ENCODE measurements at regions not wholly inside any gene's neighbourhood (a gene's known extent, or its start where the extent isn't known, plus 50 kb on each side); places are given as distances from the start of the nearest gene placed in this dataset.

DNA sequence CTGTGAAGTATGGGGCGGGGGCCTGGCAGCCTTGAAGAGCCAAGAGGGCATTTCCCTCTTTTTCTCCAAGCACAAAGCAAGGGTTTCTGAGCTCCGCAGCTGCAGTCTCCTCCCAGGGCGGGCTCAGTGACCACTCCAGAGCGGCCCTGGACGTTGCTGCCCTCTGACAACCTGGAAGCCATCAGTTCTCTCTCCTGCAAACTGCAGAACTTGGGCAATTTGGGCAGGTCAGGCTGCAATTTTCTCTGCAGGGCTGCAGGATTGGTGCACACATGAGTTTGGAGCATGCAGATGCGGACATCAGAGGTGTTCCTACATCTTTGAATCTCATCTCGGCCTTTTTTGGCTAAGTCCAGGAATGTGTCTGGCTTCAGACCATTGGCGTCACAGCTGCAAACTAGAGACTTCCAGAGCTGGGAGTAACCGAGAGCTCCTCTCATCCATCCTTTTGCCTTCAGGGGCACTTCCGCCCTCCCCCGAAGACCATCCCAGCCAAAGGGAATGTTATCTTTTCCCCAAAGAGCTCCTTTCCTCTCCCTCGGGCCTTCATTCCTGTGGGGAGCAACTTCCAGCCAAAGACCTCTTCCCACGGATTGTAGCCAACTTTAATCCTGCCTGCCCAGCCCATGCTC lies 139.6 kb upstream of the WNT4 start:
- H3K27ac ChIP-seq, result no peak overlapping the region
- H3K27me3 ChIP-seq (replicated peaks; ENCODE audit: insufficient read depth), result no peaks in the 10 kb centered on the region
- peaks cover 4% of the 10 kb centered on the region for H3K9me3 ChIP-seq
- H3K4me1 ChIP-seq (ENCODE audit: control insufficient read depth in 1 of 2, low read depth in 2 of 2), result no peaks in the 10 kb centered on the region
- DNase-seq (ENCODE audit: low spot score) (no peak), ATAC-seq (ENCODE audit: insufficient number of reproducible peaks, low FRiP score, low read depth) (no peak)
- no peaks in the 10 kb centered on the region for H3K36me3 ChIP-seq
- H3K4me3 ChIP-seq, result no peak overlapping the region
- TF ChIP-seq, protein P1, sequence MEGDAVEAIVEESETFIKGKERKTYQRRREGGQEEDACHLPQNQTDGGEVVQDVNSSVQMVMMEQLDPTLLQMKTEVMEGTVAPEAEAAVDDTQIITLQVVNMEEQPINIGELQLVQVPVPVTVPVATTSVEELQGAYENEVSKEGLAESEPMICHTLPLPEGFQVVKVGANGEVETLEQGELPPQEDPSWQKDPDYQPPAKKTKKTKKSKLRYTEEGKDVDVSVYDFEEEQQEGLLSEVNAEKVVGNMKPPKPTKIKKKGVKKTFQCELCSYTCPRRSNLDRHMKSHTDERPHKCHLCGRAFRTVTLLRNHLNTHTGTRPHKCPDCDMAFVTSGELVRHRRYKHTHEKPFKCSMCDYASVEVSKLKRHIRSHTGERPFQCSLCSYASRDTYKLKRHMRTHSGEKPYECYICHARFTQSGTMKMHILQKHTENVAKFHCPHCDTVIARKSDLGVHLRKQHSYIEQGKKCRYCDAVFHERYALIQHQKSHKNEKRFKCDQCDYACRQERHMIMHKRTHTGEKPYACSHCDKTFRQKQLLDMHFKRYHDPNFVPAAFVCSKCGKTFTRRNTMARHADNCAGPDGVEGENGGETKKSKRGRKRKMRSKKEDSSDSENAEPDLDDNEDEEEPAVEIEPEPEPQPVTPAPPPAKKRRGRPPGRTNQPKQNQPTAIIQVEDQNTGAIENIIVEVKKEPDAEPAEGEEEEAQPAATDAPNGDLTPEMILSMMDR (IDR thresholded peaks at IDR 0.05), result no peak

DNA sequence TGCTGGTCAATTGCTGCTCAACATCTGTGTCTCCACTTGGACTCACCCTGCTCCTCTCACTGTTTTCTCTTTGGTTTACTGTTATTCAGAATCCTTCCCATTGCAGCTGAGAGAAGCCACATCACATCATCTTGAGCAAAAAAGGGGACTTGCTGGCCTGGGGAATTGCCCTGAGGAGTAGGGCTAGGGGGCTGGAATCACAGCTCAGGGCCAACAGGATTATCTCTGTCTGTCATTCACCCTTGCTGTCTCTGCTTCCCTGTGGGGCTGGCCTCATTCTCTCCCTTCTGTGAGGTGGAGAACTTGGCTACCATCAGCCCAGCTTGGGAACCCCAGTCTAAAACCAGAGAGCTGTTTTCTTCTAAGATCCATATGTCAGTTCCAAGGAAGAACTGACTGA lies 140.7 kb upstream of the WNT4 start:
- Histone ChIP-seq H3K27ac (no peak overlapping the region), H3K9me3 (peaks cover 4% of the 10 kb centered on the region), H3K27me3 (replicated peaks; ENCODE audit: insufficient read depth) (no peaks in the 10 kb centered on the region), H3K4me3 (no peak overlapping the region), H3K36me3 (no peaks in the 10 kb centered on the region), H3K4me1 (ENCODE audit: control insufficient read depth in 1 of 2, low read depth in 2 of 2) (no peaks in the 10 kb centered on the region)
- TF ChIP-seq, protein P1 (IDR thresholded peaks at IDR 0.05), result no peak
- DNase-seq (ENCODE audit: low spot score) (no peak), ATAC-seq (ENCODE audit: insufficient number of reproducible peaks, low FRiP score, low read depth) (no peak)

DNA sequence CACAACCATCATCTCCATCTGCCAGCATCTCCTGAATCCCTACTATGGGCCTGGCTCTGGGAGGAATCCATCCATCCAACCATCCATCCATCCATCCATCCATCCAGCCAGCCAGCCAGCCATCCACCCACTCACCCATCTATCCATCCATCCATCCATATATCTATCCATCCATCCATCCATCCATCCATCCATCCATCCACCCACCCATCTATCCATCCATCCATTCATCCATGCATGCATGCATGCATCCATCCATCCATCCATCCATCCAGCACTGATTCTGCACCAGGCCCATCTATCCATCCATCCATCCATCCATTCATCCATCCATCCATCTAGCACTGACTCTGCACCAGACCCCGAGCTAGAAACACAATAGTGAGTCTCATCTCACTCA lies 141.3 kb upstream of the WNT4 start:
- H3K36me3 ChIP-seq, result no peaks in the 10 kb centered on the region
- H3K4me1 ChIP-seq (ENCODE audit: control insufficient read depth in 1 of 2, low read depth in 2 of 2), result no peaks in the 10 kb centered on the region
- no peaks in the 10 kb centered on the region for H3K27me3 ChIP-seq (replicated peaks; ENCODE audit: insufficient read depth)
- TF ChIP-seq, protein P1 (IDR thresholded peaks at IDR 0.05), result no peak
- H3K27ac ChIP-seq, result no peak overlapping the region
- ATAC-seq (ENCODE audit: insufficient number of reproducible peaks, low FRiP score, low read depth) (no peak), DNase-seq (ENCODE audit: low spot score) (no peak)
- no peak overlapping the region for H3K4me3 ChIP-seq
- H3K9me3 ChIP-seq, result peaks cover 4% of the 10 kb centered on the region

DNA sequence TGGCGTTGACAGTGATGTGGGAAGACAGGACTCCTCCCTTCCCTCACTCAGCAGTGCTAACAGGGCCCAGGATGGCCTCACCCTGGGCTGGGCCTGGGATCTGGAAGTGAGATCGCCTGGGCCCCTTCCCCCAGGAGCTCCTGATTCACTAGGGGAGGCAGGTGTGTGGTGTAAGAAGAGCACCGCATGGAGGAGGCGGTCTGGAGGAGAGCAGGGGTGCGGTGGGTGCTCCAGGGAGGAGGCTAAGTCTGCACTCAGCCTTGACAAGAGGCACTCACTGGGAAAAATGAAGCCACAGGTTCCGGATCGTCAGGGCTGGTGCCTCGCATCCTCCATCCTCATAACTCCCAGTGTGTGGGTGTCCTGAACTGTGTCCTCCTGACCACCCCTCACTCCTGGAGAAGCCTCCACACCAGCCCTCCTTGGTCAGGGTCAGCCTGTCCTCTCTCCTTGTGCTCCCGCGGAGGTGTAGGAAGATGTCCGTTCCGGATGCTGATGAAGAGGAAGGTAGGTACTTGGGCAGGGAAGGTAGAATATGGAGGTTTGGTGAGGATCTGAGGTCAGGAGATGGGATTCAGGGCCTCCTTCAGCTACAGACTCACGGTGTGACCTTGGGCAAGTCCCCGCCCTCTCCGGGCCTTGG lies 142.1 kb upstream of the WNT4 start:
- DNase-seq (ENCODE audit: low spot score), result no peak

More for the DNA sequence above, 142.1 kb upstream of the WNT4 start:
- Histone ChIP-seq H3K9me3 (peaks cover 4% of the 10 kb centered on the region), H3K27me3 (replicated peaks; ENCODE audit: insufficient read depth) (no peaks in the 10 kb centered on the region), H3K4me3 (no peak overlapping the region), H3K27ac (no peak overlapping the region), H3K36me3 (no peaks in the 10 kb centered on the region), H3K4me1 (ENCODE audit: control insufficient read depth in 1 of 2, low read depth in 2 of 2) (no peaks in the 10 kb centered on the region)
- no peak for ATAC-seq (ENCODE audit: insufficient number of reproducible peaks, low FRiP score, low read depth)
- TF ChIP-seq, protein P1 (IDR thresholded peaks at IDR 0.05), result no peak

Data from thoracic aorta (tissue), 2 donors.